H1 (cell line): ENCODE measurements at regions not wholly inside any gene's neighbourhood (a gene's known extent, or its start where the extent isn't known, plus 50 kb on each side); places are given as distances from the start of the nearest gene placed in this dataset.
"Not testable (repeated sequence)": the region's sequence is repeated elsewhere in the genome, so short reads cannot be mapped to it uniquely, and the experiment has no call there.

Source experiments
- CTCF ChIA-PET: fragments of 300-600 bp; sonication (Branson Sonifier 250); formaldehyde crosslinking; loops from one replicate; lab custom pipeline; 2021; ENCODE audit not compliant: partially characterized antibody; lab: Charles Lee
- POLR2A ChIA-PET: fragments of 300-600 bp; sonication (Branson Sonifier 250); formaldehyde crosslinking; loops from one replicate; lab custom pipeline; 2021; ENCODE audit warnings: inconsistent platforms; ENCODE audit not compliant: partially characterized antibody; lab: Charles Lee
- DNase-seq, 2 experiments: peaks; one replicate each; pipeline versions ENCODE4 v3.0.0 to v3.0.0-alpha.2; 2010 to 2022; ENCODE audit warnings: low spot score in 2 of 2, low read depth in 1 of 2, mixed read lengths in 1 of 2
- FAIRE-seq: peaks from 2 replicates; lab custom pipeline; 2011; peaks lifted over from hg19 to GRCh38; lab: Jason Lieb, UNC
- H2AFZ ChIP-seq: 2 replicates; pipeline ENCODE4 v1.8.1; 2012; ENCODE audit warnings: low read length, inconsistent platforms
- H2AK5ac ChIP-seq: 2 replicates; pipeline ENCODE4 v1.6.1; 2013; ENCODE audit warnings: low read depth, low read length
- H2BK120ac ChIP-seq: replicated peaks from 2 replicates; pipeline ENCODE3; 2013; ENCODE audit warnings: low read depth, low read length, inconsistent platforms
- H2BK12ac ChIP-seq: 2 replicates; pipeline ENCODE4 v1.6.1; 2013; ENCODE audit warnings: low read depth, low read length
- H2BK15ac ChIP-seq: 2 replicates; pipeline ENCODE4 v1.6.1; 2013; ENCODE audit warnings: low read length
- H2BK20ac ChIP-seq: 2 replicates; pipeline ENCODE4 v1.6.1; 2013; ENCODE audit warnings: low read length
- H2BK5ac ChIP-seq: 2 replicates; pipeline ENCODE4 v1.6.1; 2013; ENCODE audit warnings: low read depth, low read length
- H3K14ac ChIP-seq: 2 replicates; pipeline ENCODE4 v1.6.1; 2013; ENCODE audit warnings: inconsistent platforms; ENCODE audit not compliant: insufficient read length
- H3K18ac ChIP-seq: 2 replicates; pipeline ENCODE4 v1.6.1; 2013; ENCODE audit warnings: low read length; ENCODE audit errors: extremely low read depth
- H3K23ac ChIP-seq: 2 replicates; pipeline ENCODE4 v1.6.1; 2013; ENCODE audit warnings: inconsistent platforms; ENCODE audit not compliant: insufficient read length
- H3K23me2 ChIP-seq: 2 replicates; pipeline ENCODE4 v1.6.1; 2013; ENCODE audit warnings: low read depth, low read length
- H3K27ac ChIP-seq: 2 replicates; pipeline ENCODE4 v1.6.1; 2011; ENCODE audit warnings: low read depth, low read length, inconsistent platforms
- H3K27me3 ChIP-seq, 4 experiments: replicated peaks in 1 of 4; 1 replicate in 1 of 4; 2 replicates in 3 of 4; pipeline versions ENCODE4 v1.6.1 to v1.8.1; 2011 to 2013; ENCODE audit warnings: low read length in 3 of 4, mild to moderate bottlenecking in 3 of 4, inconsistent platforms in 2 of 4, mixed read lengths in 2 of 4, moderate library complexity in 1 of 4; ENCODE audit not compliant: control insufficient read depth in 3 of 4, insufficient read depth in 3 of 4; ENCODE audit errors: extremely low read depth in 1 of 4
- H3K36me3 ChIP-seq, 4 experiments: 2 replicates each; pipeline versions ENCODE4 v1.6.1 to v1.8.1; 2011 to 2013; ENCODE audit warnings: mild to moderate bottlenecking in 4 of 4, low read length in 3 of 4, moderate library complexity in 2 of 4, control low read depth in 1 of 4, inconsistent platforms in 1 of 4; ENCODE audit not compliant: insufficient read depth in 4 of 4, control insufficient read depth in 2 of 4
- H3K4ac ChIP-seq: replicated peaks from 2 replicates; pipeline ENCODE3; 2013; ENCODE audit warnings: low read length, low read depth, mixed read lengths, inconsistent platforms; ENCODE audit not compliant: insufficient read length
- H3K4me1 ChIP-seq, 4 experiments: replicated peaks in 1 of 4; 1 replicate in 1 of 4; 2 replicates in 3 of 4; pipeline versions ENCODE4 v1.6.1 to v1.8.1; 2011 to 2013; ENCODE audit warnings: low read length in 3 of 4, inconsistent platforms in 2 of 4, mixed read lengths in 1 of 4; ENCODE audit not compliant: insufficient read depth in 4 of 4, control insufficient read depth in 3 of 4
- H3K4me2 ChIP-seq, 2 experiments: 2 replicates each; pipeline versions ENCODE4 v1.6.1 to v1.8.1; 2011 to 2013; ENCODE audit warnings: low read depth in 2 of 2, low read length in 2 of 2, control low read depth in 1 of 2, inconsistent platforms in 1 of 2, mild to moderate bottlenecking in 1 of 2; ENCODE audit not compliant: insufficient read depth in 1 of 2
- H3K4me3 ChIP-seq, 4 experiments: fragments of 200-600, 300-600 bp in 1 of 4; sonication (generic), shearing (Covaris generic), sonication (Bioruptor Twin) in 1 of 4; 2 replicates each; pipeline versions ENCODE4 v1.5.1 to v1.8.1; 2011 to 2016; ENCODE audit warnings: low read length in 4 of 4, low read depth in 3 of 4, control low read depth in 2 of 4, inconsistent platforms in 2 of 4, mild to moderate bottlenecking in 2 of 4, mixed read lengths in 1 of 4, moderate library complexity in 1 of 4; ENCODE audit not compliant: insufficient read depth in 2 of 4; ENCODE audit errors: extremely low read depth in 1 of 4
- H3K56ac ChIP-seq: replicated peaks from 2 replicates; pipeline ENCODE3; 2013; ENCODE audit warnings: low read depth, mild to moderate bottlenecking, mixed read lengths, low read length, inconsistent platforms; ENCODE audit not compliant: insufficient read length
- H3K79me1 ChIP-seq: 2 replicates; pipeline ENCODE4 v1.6.1; 2013; ENCODE audit warnings: low read depth, low read length, control low read depth
- H3K79me2 ChIP-seq, 2 experiments: 2 replicates each; pipeline versions ENCODE4 v1.6.1 to v1.8.1; 2012 to 2013; ENCODE audit warnings: low read length in 2 of 2, mild to moderate bottlenecking in 2 of 2, inconsistent platforms in 1 of 2; ENCODE audit not compliant: insufficient read depth in 2 of 2, control insufficient read depth in 1 of 2
- H3K9ac ChIP-seq, 4 experiments: replicated peaks in 1 of 4; 1 replicate in 1 of 4; 2 replicates in 3 of 4; pipeline versions ENCODE4 v1.6.1 to v1.8.1; 2011 to 2013; ENCODE audit warnings: low read depth in 3 of 4, low read length in 3 of 4, control low read depth in 2 of 4, mild to moderate bottlenecking in 2 of 4, moderate library complexity in 2 of 4, inconsistent platforms in 1 of 4; ENCODE audit errors: extremely low read depth in 1 of 4
- H3K9me3 ChIP-seq, 2 experiments: 2 replicates each; pipeline versions ENCODE4 v1.6.1 to v1.8.1; 2012 to 2013; ENCODE audit warnings: mild to moderate bottlenecking in 2 of 2, moderate library complexity in 2 of 2, control low read depth in 1 of 2, inconsistent platforms in 1 of 2, low read depth in 1 of 2, low read length in 1 of 2, mixed read lengths in 1 of 2; ENCODE audit not compliant: insufficient read depth in 2 of 2
- H4K20me1 ChIP-seq, 2 experiments: replicated peaks in 1 of 2; 2 replicates each; pipeline versions ENCODE3 to v1.8.1; 2011 to 2013; ENCODE audit warnings: inconsistent platforms in 2 of 2, low read length in 2 of 2, mild to moderate bottlenecking in 1 of 2; ENCODE audit not compliant: insufficient read depth in 2 of 2, control insufficient read depth in 1 of 2
- H4K5ac ChIP-seq: 2 replicates; pipeline ENCODE4 v1.6.1; 2013; ENCODE audit warnings: low read length, low read depth, mixed read lengths, inconsistent platforms; ENCODE audit not compliant: insufficient read length
- H4K8ac ChIP-seq: 2 replicates; pipeline ENCODE4 v1.8.0; 2013; ENCODE audit warnings: mild to moderate bottlenecking, moderate library complexity, low read length, inconsistent platforms; ENCODE audit not compliant: insufficient read depth; ENCODE audit errors: extremely low read depth
- H4K91ac ChIP-seq: replicated peaks from 2 replicates; pipeline ENCODE3; 2013; ENCODE audit warnings: low read length, mixed read lengths, inconsistent platforms; ENCODE audit not compliant: insufficient read length
- WGBS, 2 experiments: shearing (Covaris generic) in 1 of 2; methylation state at CpG; one replicate each; pipeline versions ENCODE4 v1.1.6 to v1.1.7; 2013 to 2015; ENCODE audit warnings: low lambda C conversion rate in 2 of 2, mixed read lengths in 2 of 2, inconsistent platforms in 1 of 2, low coverage in 1 of 2, missing lambda C conversion rate in 1 of 2; ENCODE audit not compliant: insufficient replicate concordance in 2 of 2, insufficient coverage in 1 of 2, insufficient read length in 1 of 2; ENCODE audit errors: extremely low coverage in 1 of 2, missing lambda C conversion rate in 1 of 2; 5-methylcytosine and 5-hydroxymethylcytosine counted together

GRCh38 chr6:76823578-76823977 lies 639.7 kb downstream of the HTR1B start:
- H2AFZ ChIP-seq, H2BK120ac ChIP-seq, H3K27ac ChIP-seq, H3K4me2 ChIP-seq, H2BK15ac ChIP-seq, H3K9me3 ChIP-seq, H2BK12ac ChIP-seq, H4K5ac ChIP-seq, POLR2A ChIA-PET, H2BK20ac ChIP-seq, H2AK5ac ChIP-seq, H3K56ac ChIP-seq, H3K18ac ChIP-seq, H3K23me2 ChIP-seq, DNase-seq, H3K36me3 ChIP-seq, H4K8ac ChIP-seq, H3K23ac ChIP-seq, H3K9ac ChIP-seq, FAIRE-seq, H3K4me3 ChIP-seq, H3K79me2 ChIP-seq, H3K4ac ChIP-seq, H3K4me1 ChIP-seq, H2BK5ac ChIP-seq, H4K91ac ChIP-seq, H3K79me1 ChIP-seq, H3K27me3 ChIP-seq, H4K20me1 ChIP-seq, H3K14ac ChIP-seq: not testable (repeated sequence)
- WGBS, 2 experiments: 91% methylated on average over 6 of the region's 6 CpGs; no CpG with 5 or more reads in 1 of the 2 experiments
- CTCF ChIA-PET: interaction anchor here (1.2 kb wide), 1 partner anchor 472 kb away, joined by 3 read pairs; no protein-coding TSS in a partner anchor
